ENCODE measurements at regions not wholly inside any gene's neighbourhood (a gene's known extent, or its start where the extent isn't known, plus 50 kb on each side); places are given as distances from the start of the nearest gene placed in this dataset.
A peak's percentile ranks its signal among the peaks of the same experiment; 100 is the strongest.
"Not testable (repeated sequence)": the region's sequence is repeated elsewhere in the genome, so short reads cannot be mapped to it uniquely, and the experiment has no call there.

DNA sequence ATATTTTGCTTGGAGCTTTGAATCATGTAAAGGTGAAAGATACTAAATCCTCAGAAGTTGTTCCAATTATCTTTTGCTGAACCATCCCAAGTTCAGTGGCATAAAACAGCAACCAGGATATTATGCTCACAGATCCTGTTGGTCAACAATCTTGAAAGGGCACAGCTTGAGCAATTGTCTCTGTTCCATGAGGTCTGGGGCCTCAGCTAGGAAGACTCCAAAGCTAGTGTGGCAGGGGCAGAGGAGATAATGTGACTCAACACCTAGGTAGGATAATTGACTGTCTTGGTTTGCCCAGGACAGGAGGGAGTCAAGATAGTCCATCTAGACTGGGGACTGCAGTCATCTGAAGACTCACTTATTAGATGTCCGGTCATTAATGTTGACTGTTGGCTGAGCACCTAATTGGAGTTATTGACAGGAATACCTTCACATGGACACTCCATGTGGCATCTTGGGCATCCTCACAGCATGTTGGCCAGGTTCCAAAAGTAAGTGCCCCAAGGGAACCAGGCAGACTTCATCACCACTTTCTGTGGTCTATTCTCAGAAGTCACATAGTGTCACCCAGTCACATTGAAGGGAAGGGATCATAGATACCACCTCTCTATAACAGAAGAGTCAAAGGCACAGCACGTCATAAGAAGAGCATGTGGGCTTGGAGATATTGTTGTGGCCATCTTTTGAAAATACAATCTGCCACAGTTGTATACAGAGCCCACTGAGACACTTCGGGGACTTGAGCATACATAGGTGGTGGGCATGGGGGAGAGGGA is 88.4 kb upstream of the GPBP1 start:
- DNase-seq (ENCODE audit: low read depth), result no peak
- no peak overlapping the region for H3K4me3 ChIP-seq (ENCODE audit: low read depth, low read length)
- TF ChIP-seq, protein P1, sequence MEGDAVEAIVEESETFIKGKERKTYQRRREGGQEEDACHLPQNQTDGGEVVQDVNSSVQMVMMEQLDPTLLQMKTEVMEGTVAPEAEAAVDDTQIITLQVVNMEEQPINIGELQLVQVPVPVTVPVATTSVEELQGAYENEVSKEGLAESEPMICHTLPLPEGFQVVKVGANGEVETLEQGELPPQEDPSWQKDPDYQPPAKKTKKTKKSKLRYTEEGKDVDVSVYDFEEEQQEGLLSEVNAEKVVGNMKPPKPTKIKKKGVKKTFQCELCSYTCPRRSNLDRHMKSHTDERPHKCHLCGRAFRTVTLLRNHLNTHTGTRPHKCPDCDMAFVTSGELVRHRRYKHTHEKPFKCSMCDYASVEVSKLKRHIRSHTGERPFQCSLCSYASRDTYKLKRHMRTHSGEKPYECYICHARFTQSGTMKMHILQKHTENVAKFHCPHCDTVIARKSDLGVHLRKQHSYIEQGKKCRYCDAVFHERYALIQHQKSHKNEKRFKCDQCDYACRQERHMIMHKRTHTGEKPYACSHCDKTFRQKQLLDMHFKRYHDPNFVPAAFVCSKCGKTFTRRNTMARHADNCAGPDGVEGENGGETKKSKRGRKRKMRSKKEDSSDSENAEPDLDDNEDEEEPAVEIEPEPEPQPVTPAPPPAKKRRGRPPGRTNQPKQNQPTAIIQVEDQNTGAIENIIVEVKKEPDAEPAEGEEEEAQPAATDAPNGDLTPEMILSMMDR (IDR thresholded peaks at IDR 0.05; ENCODE audit: insufficient read depth, low read length), result no peak

DNA sequence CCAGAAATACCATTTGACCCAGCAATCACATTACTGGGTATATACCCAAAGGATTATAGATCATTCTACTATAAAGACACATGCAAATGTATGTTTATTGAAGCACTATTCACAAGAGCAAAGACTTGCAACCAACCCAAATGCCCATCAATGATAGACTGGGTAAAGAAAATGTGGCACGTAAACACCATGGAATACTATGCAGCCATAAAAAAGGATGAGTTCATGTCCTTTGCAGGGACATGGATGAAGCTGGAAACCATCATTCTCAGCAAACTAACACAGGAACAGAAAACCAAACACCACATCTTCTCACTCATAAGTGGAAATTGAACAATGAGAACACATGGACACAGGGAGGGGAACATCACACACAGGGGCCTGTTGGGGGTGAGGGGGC is 85.9 kb upstream of the GPBP1 start:
- not testable (repeated sequence) for DNase-seq (ENCODE audit: low read depth); H3K4me3 ChIP-seq (ENCODE audit: low read depth, low read length)

DNA sequence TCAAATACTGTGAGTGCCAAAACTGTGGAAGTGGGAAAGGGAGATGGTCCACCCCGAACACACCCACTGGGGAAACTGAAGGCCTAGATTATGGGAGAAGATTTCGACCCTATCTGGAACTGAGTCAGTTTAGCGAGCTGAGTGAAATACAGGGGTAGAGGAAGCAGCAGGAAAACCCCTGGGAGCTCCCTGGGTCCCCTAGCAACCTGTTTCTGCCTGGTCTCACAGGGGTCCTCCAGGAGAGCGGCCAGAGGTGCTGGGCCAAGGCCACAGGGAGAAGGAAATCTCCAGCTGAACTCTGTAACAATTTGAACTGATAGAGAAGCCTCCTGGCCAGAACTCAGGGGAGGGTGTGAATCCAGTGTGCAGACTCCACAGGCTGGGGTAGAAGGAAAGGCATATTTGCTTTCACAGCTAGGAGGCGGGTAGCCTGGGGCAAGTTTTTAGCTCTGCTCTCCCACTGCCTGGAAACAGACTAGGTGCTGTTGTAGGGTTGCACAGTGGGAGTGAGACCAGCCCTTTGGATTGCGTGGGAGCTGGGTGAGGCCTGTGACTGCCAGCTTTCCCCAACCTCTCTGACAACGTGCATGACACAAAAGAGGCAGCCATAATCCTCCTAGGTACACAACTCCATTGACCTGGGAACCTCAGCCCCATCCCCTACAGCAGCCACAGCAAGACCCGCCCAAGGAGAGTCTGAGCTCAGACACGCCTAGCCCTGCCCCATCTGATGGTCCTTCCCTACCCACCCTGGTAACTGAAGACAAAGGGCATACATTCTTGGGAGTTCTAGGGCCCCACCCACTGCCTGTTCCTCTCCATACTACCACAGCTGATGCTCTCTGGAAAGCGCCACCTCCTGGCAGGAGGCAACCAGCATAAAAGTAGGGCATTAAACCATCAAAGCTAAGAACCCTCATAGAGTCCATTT is 78.8 kb upstream of the GPBP1 start:
- TF ChIP-seq, protein P1 (IDR thresholded peaks at IDR 0.05; ENCODE audit: insufficient read depth, low read length), result peak; percentile 12
- H3K4me3 ChIP-seq (ENCODE audit: low read depth, low read length), result no peak overlapping the region
- no peak for DNase-seq (ENCODE audit: low read depth)

DNA sequence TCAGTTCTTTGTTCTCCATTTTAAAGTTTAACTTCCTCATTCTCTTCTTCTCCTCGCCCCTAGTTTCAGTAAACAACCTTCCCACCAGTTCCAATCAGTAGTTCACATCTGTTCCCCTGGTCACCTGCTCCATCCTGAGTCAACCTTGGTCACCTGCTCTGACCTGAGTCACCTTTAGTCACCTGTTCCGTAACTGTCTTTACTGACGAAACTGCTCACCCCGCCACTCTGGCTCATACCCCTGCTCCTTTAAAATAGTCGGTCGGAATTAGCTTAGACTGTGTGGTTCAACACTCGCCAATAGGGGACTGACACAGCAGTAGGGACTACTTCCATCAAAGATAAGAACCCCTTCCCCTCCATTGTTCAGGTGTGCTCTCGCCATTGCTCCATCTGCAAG is 76.3 kb upstream of the GPBP1 start:
- H3K4me3 ChIP-seq (ENCODE audit: low read depth, low read length), result no peak overlapping the region
- DNase-seq (ENCODE audit: low read depth), result no peak
- TF ChIP-seq, protein P1 (IDR thresholded peaks at IDR 0.05; ENCODE audit: insufficient read depth, low read length), result no peak

DNA sequence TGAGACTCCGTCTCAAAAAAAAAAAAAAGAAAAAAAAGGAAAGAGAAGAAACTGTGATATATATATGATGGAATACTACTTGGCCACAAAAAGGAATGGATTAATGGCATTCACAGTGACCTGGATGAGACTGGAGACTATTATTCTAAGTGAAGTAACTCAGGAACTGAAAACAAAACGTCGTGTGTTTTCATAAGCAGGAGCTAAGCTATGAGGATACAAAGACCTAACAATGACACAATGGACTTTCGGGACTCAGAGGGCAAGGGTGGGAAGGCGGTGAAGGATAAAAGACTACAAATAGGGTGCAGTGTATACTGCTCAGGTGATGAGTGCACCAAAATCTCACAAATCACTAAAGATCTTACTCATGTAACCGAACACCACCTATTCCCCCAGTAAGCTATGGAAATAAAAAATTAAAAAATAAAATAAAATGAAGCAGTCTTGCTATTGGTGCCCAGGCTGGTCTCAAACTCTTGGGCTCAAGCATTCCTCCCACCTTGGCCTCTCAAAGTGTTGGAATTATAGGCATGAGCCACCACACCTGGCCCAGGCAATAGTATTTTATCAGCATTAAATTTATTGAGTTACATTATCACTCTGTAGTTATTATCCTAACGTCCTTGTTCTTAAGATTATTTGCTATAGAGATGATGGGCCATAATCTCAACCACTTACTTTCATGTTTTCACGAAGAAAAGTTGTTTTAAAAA is 71.5 kb upstream of the GPBP1 start:
- no peak overlapping the region for H3K4me3 ChIP-seq (ENCODE audit: low read depth, low read length)
- TF ChIP-seq, protein P1 (IDR thresholded peaks at IDR 0.05; ENCODE audit: insufficient read depth, low read length), result no peak
- DNase-seq (ENCODE audit: low read depth), result no peak

DNA sequence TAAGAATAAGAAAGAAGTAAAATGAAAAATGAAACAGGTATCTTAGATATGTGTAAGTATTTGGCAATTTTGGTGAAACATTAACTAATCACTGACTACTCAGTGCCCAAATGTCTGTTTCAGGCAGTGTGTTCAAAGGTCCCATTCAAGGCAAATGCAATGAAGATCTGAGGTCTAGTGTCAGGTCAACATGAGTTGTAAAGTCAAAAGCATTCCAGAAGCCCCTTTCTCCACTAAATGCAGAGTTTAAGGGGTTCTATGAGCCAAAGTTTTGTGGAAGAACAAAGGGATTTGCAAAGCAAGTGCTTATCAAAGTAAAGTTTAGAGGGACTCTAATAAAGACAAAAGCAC is 71.0 kb upstream of the GPBP1 start:
- no peak overlapping the region for H3K4me3 ChIP-seq (ENCODE audit: low read depth, low read length)
- TF ChIP-seq, protein P1 (IDR thresholded peaks at IDR 0.05; ENCODE audit: insufficient read depth, low read length), result no peak
- DNase-seq (ENCODE audit: low read depth), result no peak

Data from fibroblast of the aortic adventitia (primary cell).